Suprapubic skin (tissue), 4 donors: ENCODE measurements at regions not wholly inside any gene's neighbourhood (a gene's known extent, or its start where the extent isn't known, plus 50 kb on each side); places are given as distances from the start of the nearest gene placed in this dataset.

Source experiments
- DNase-seq, 2 donors: peaks; one replicate each; pipeline ENCODE4 v3.0.0-alpha.2; 2019; ENCODE audit warnings: low spot score in 2 of 2
- H3K27ac ChIP-seq: fragments of 200-600 bp; sonication (generic); one replicate; pipeline ENCODE4 v1.5.1; 2019
- H3K27me3 ChIP-seq: fragments of 200-600 bp; sonication (generic); one replicate; pipeline ENCODE4 v1.5.1; 2019
- H3K36me3 ChIP-seq: fragments of 200-600 bp; sonication (generic); one replicate; pipeline ENCODE4 v1.5.1; 2019
- H3K4me1 ChIP-seq: fragments of 200-600 bp; sonication (generic); one replicate; pipeline ENCODE4 v1.5.1; 2019
- H3K4me3 ChIP-seq: fragments of 200-600 bp; sonication (generic); one replicate; pipeline ENCODE4 v1.5.1; 2019; ENCODE audit warnings: mild to moderate bottlenecking
- H3K9me3 ChIP-seq: fragments of 200-600 bp; sonication (generic); one replicate; pipeline ENCODE4 v1.5.1; 2019
- CTCF ChIP-seq, 2 donors: fragments of 200-600 bp in 1 of 2; fragments of 450-650 bp in 1 of 2; sonication (generic) in 1 of 2; IDR thresholded peaks; one replicate each; pipeline ENCODE4 v1.5.1; 2016 to 2019; ENCODE audit warnings: antibody characterized with exemption in 2 of 2, mild to moderate bottlenecking in 1 of 2, moderate library complexity in 1 of 2
- EP300 ChIP-seq: sonication (generic); formaldehyde crosslinking; IDR thresholded peaks from one replicate; pipeline ENCODE4 v1.6.1; 2017; ENCODE audit warnings: antibody characterized with exemption
- POLR2A ChIP-seq, 2 donors: fragments of 450-650 bp; IDR thresholded peaks; one replicate each; pipeline ENCODE4 v1.6.1; 2017; ENCODE audit warnings: antibody characterized with exemption in 2 of 2, mild to moderate bottlenecking in 2 of 2, moderate library complexity in 2 of 2
- POLR2AphosphoS5 ChIP-seq, 3 donors: sonication (generic); formaldehyde crosslinking; IDR thresholded peaks; one replicate each; pipeline ENCODE4 v1.6.1; 2017; ENCODE audit warnings: antibody characterized with exemption in 3 of 3
- WGBS: methylation state at CpG from one replicate; pipeline ENCODE4 v1.1.5; 2018; 5-methylcytosine and 5-hydroxymethylcytosine counted together

- no peaks in the 10 kb centered on the region for H3K36me3 ChIP-seq
- no peaks in the 10 kb centered on the region for H3K4me1 ChIP-seq
- H3K27me3 ChIP-seq: no peaks in the 10 kb centered on the region
- TF ChIP-seq POLR2AphosphoS5 (IDR thresholded peaks at IDR 0.05): no peak
- TF ChIP-seq EP300: no peak
- TF ChIP-seq POLR2A (IDR thresholded peaks at IDR 0.05): no peak
- no peak for TF ChIP-seq CTCF (IDR thresholded peaks at IDR 0.05)
- WGBS: 87% methylated on average over 1 of the region's 1 CpG
- no peak overlapping the region for H3K4me3 ChIP-seq
- H3K9me3 ChIP-seq: no peaks in the 10 kb centered on the region
- no peak for DNase-seq
- no peak overlapping the region for H3K27ac ChIP-seq
Measured at GRCh38 chr6:76694795-76695194, 622.3 kb upstream of the IMPG1 start.

- TF ChIP-seq EP300 (no peak), POLR2AphosphoS5 (IDR thresholded peaks at IDR 0.05) (no peak)
- H3K27ac ChIP-seq: no peak overlapping the region
- H3K4me1 ChIP-seq: no peaks in the 10 kb centered on the region
- no peaks in the 10 kb centered on the region for H3K36me3 ChIP-seq
- no peaks in the 10 kb centered on the region for H3K9me3 ChIP-seq
- no peak for DNase-seq
- 84% methylated on average over 5 of the region's 5 CpGs for WGBS
- no peak overlapping the region for H3K4me3 ChIP-seq
- no peaks in the 10 kb centered on the region for H3K27me3 ChIP-seq
Measured at GRCh38 chr6:76684875-76685274, 612.4 kb upstream of the IMPG1 start.

GRCh38 chr6:76683985-76684384 is 611.5 kb upstream of the IMPG1 start:
- WGBS: 58% methylated on average over 2 of the region's 2 CpGs
- TF ChIP-seq POLR2AphosphoS5 (IDR thresholded peaks at IDR 0.05) (no peak), EP300 (no peak), CTCF (IDR thresholded peaks at IDR 0.05) (no peak), POLR2A (IDR thresholded peaks at IDR 0.05) (no peak)

GRCh38 chr6:76682842-76683241 is 610.4 kb upstream of the IMPG1 start:
- DNase-seq: no peak
- no peaks in the 10 kb centered on the region for H3K36me3 ChIP-seq
- TF ChIP-seq CTCF (IDR thresholded peaks at IDR 0.05): no peak
- no peak for TF ChIP-seq POLR2A (IDR thresholded peaks at IDR 0.05)
- TF ChIP-seq EP300: no peak
- no peak for TF ChIP-seq POLR2AphosphoS5 (IDR thresholded peaks at IDR 0.05)
- 32% methylated on average over 1 of the region's 1 CpG for WGBS
- no peak overlapping the region for H3K4me3 ChIP-seq
- no peaks in the 10 kb centered on the region for H3K27me3 ChIP-seq
- no peaks in the 10 kb centered on the region for H3K9me3 ChIP-seq
- no peaks in the 10 kb centered on the region for H3K4me1 ChIP-seq
- no peak overlapping the region for H3K27ac ChIP-seq

More at GRCh38 chr6:76683985-76684384, 611.5 kb upstream of the IMPG1 start:
- H3K4me3 ChIP-seq: no peak overlapping the region
- H3K27ac ChIP-seq: no peak overlapping the region
- H3K36me3 ChIP-seq: no peaks in the 10 kb centered on the region
- no peak for DNase-seq
- no peaks in the 10 kb centered on the region for H3K9me3 ChIP-seq
- H3K4me1 ChIP-seq: no peaks in the 10 kb centered on the region
- no peaks in the 10 kb centered on the region for H3K27me3 ChIP-seq

GRCh38 chr6:76681781-76682180 is 609.3 kb upstream of the IMPG1 start:
- Histone ChIP-seq H3K36me3 (no peaks in the 10 kb centered on the region), H3K4me3 (no peak overlapping the region), H3K27me3 (no peaks in the 10 kb centered on the region), H3K4me1 (no peaks in the 10 kb centered on the region), H3K9me3 (no peaks in the 10 kb centered on the region), H3K27ac (no peak overlapping the region)
- TF ChIP-seq POLR2A (IDR thresholded peaks at IDR 0.05): no peak
- TF ChIP-seq EP300: no peak
- no peak for TF ChIP-seq CTCF (IDR thresholded peaks at IDR 0.05)
- no peak for TF ChIP-seq POLR2AphosphoS5 (IDR thresholded peaks at IDR 0.05)
- no peak for DNase-seq

- Histone ChIP-seq H3K36me3 (no peaks in the 10 kb centered on the region), H3K9me3 (no peaks in the 10 kb centered on the region), H3K27ac (no peak overlapping the region), H3K4me1 (no peaks in the 10 kb centered on the region), H3K27me3 (no peaks in the 10 kb centered on the region), H3K4me3 (no peak overlapping the region)
- DNase-seq: no peak
- TF ChIP-seq EP300 (no peak), POLR2A (IDR thresholded peaks at IDR 0.05) (no peak), POLR2AphosphoS5 (IDR thresholded peaks at IDR 0.05) (no peak), CTCF (IDR thresholded peaks at IDR 0.05) (no peak)
- 62% methylated on average over 2 of the region's 2 CpGs for whole genome bisulfite sequencing
Measured at GRCh38 chr6:76677017-76677416, 604.6 kb upstream of the IMPG1 start.
